ENCODE measurements at regions not wholly inside any gene's neighbourhood (a gene's known extent, or its start where the extent isn't known, plus 50 kb on each side); places are given as distances from the start of the nearest gene placed in this dataset.

GRCh38 chr5:57680686-57681085 lies 198.1 kb upstream of the ACTBL2 start:
- no peak for TF ChIP-seq EZH2 (IDR thresholded peaks at IDR 0.05)
- TF ChIP-seq FOXP2 (optimal IDR thresholded peaks at IDR 0.05; ENCODE audit: control extremely low read depth, extremely low read length, insufficient read depth): no peak
- TF ChIP-seq POLR2AphosphoS5 (IDR thresholded peaks at IDR 0.05; ENCODE audit: borderline replicate concordance, low read depth, low read length): no peak

Measured in SK-N-MC (cell line).